Hepatocyte (in vitro differentiated cells): ENCODE measurements at regions not wholly inside any gene's neighbourhood (a gene's known extent, or its start where the extent isn't known, plus 50 kb on each side); places are given as distances from the start of the nearest gene placed in this dataset.

Experiments
- DNase-seq: peaks from one replicate; pipeline ENCODE4 v3.0.0-alpha.2; 2016; ENCODE audit warnings: low spot score
- H2AFZ ChIP-seq: fragments of 200-600 bp; sonication (generic); 2 replicates; pipeline ENCODE4 v1.6.0; 2016; ENCODE audit warnings: antibody characterized with exemption, mild to moderate bottlenecking
- H3K27ac ChIP-seq: fragments of 200-600 bp; sonication (generic); 2 replicates; pipeline ENCODE4 v1.5.1; 2016; ENCODE audit warnings: mild to moderate bottlenecking
- H3K27me3 ChIP-seq: fragments of 200-600 bp; sonication (generic); 2 replicates; pipeline ENCODE4 v1.6.1; 2016
- H3K36me3 ChIP-seq: fragments of 200-600 bp; sonication (generic); replicated peaks from 2 replicates; pipeline ENCODE4 v1.5.1; 2016; ENCODE audit warnings: low read depth; ENCODE audit not compliant: insufficient read depth
- H3K4me1 ChIP-seq: fragments of 200-600 bp; sonication (generic); 2 replicates; pipeline ENCODE4 v1.5.1; 2016; ENCODE audit warnings: mild to moderate bottlenecking, moderate library complexity; ENCODE audit not compliant: insufficient read depth
- H3K4me2 ChIP-seq: fragments of 200-600 bp; sonication (generic); 2 replicates; pipeline ENCODE4 v1.6.0; 2016
- H3K4me3 ChIP-seq: fragments of 200-600 bp; sonication (generic); 2 replicates; pipeline ENCODE4 v1.5.1; 2016; ENCODE audit warnings: mild to moderate bottlenecking
- H3K79me2 ChIP-seq: fragments of 200-600 bp; sonication (generic); 2 replicates; pipeline ENCODE4 v1.6.0; 2017; ENCODE audit warnings: mild to moderate bottlenecking
- H3K9me2 ChIP-seq: fragments of 200-600 bp; sonication (generic); replicated peaks from 2 replicates; pipeline ENCODE4 v1.6.0; 2017; ENCODE audit warnings: mild to moderate bottlenecking; ENCODE audit not compliant: insufficient read depth
- H3K9me3 ChIP-seq: fragments of 200-600 bp; sonication (generic); 2 replicates; pipeline ENCODE4 v1.5.1; 2016; ENCODE audit warnings: low read depth, mild to moderate bottlenecking
- H4K20me1 ChIP-seq: fragments of 200-600 bp; sonication (generic); 2 replicates; pipeline ENCODE4 v1.6.0; 2016; ENCODE audit warnings: mild to moderate bottlenecking; ENCODE audit not compliant: insufficient read depth, poor library complexity, severe bottlenecking
- EZH2 ChIP-seq: fragments of 200-600 bp; sonication (generic); IDR thresholded peaks from 2 replicates; pipeline ENCODE4 v1.6.1; 2016; ENCODE audit warnings: antibody characterized with exemption, mild to moderate bottlenecking, borderline replicate concordance
- EZH2phosphoT487 ChIP-seq: fragments of 200-600 bp; sonication (generic); IDR thresholded peaks from one replicate; pipeline ENCODE4 v1.6.1; 2018; ENCODE audit warnings: antibody characterized with exemption, mild to moderate bottlenecking, low read depth, moderate library complexity; ENCODE audit not compliant: unreplicated experiment, severe bottlenecking
- WGBS: methylation state at CpG from one replicate; pipeline ENCODE4 v1.1.6; 2016; ENCODE audit warnings: low lambda C conversion rate; ENCODE audit errors: missing lambda C conversion rate; 5-methylcytosine and 5-hydroxymethylcytosine counted together
- TF ChIP-seq, protein P1 (sequence below): fragments of 200-600 bp; sonication (generic); IDR thresholded peaks from 2 replicates; pipeline ENCODE4 v1.5.1; 2016; ENCODE audit warnings: antibody characterized with exemption, mild to moderate bottlenecking; ENCODE audit not compliant: poor library complexity

DNA sequence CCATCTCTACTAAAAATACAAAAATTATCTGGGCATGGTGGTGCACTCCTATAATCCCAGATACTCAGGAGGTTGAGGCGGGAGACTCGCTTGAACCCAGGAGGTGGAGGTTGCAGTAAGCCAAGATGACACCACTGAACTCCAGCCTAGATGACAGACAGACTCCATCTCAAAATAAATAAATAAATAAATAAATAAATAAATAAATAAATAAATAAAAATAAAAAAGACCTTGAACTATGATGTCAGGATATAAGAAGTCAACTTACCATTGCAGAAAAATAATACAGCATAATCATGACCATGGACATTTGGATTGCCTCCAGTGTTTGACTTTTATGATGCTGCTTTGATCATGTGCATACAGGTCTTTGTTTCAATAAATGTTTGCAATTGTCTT lies 484.3 kb upstream of the ROBO1 start:
- TF ChIP-seq EZH2: no peak
- TF ChIP-seq, protein P1, sequence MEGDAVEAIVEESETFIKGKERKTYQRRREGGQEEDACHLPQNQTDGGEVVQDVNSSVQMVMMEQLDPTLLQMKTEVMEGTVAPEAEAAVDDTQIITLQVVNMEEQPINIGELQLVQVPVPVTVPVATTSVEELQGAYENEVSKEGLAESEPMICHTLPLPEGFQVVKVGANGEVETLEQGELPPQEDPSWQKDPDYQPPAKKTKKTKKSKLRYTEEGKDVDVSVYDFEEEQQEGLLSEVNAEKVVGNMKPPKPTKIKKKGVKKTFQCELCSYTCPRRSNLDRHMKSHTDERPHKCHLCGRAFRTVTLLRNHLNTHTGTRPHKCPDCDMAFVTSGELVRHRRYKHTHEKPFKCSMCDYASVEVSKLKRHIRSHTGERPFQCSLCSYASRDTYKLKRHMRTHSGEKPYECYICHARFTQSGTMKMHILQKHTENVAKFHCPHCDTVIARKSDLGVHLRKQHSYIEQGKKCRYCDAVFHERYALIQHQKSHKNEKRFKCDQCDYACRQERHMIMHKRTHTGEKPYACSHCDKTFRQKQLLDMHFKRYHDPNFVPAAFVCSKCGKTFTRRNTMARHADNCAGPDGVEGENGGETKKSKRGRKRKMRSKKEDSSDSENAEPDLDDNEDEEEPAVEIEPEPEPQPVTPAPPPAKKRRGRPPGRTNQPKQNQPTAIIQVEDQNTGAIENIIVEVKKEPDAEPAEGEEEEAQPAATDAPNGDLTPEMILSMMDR: no peak
- TF ChIP-seq EZH2phosphoT487: no peak
- Histone ChIP-seq H3K27me3 (no peaks in the 10 kb centered on the region), H3K36me3 (no peaks in the 10 kb centered on the region), H3K9me3 (no peaks in the 10 kb centered on the region), H3K4me3 (no peak overlapping the region), H3K4me2 (no peak overlapping the region), H4K20me1 (no peaks in the 10 kb centered on the region), H3K27ac (no peak overlapping the region), H3K4me1 (no peaks in the 10 kb centered on the region), H3K9me2 (no peaks in the 10 kb centered on the region), H3K79me2 (no peaks in the 10 kb centered on the region), H2AFZ (no peak overlapping the region)
- 98% methylated on average over 2 of the region's 2 CpGs for WGBS
- no peak for DNase-seq

GRCh38 chr3:80247766-80248165 lies 480.0 kb upstream of the ROBO1 start:
- H3K79me2 ChIP-seq: no peaks in the 10 kb centered on the region
- H3K4me2 ChIP-seq: no peak overlapping the region
- no peaks in the 10 kb centered on the region for H3K36me3 ChIP-seq
- no peaks in the 10 kb centered on the region for H4K20me1 ChIP-seq
- H3K27ac ChIP-seq: no peak overlapping the region
- H3K9me2 ChIP-seq: no peaks in the 10 kb centered on the region
- H3K9me3 ChIP-seq: no peaks in the 10 kb centered on the region
- WGBS: 85% methylated on average over 3 of the region's 3 CpGs
- H3K27me3 ChIP-seq: no peaks in the 10 kb centered on the region
- no peak for DNase-seq
- no peak for TF ChIP-seq EZH2phosphoT487
- TF ChIP-seq, protein P1: no peak
- TF ChIP-seq EZH2: no peak
- no peak overlapping the region for H3K4me3 ChIP-seq
- H3K4me1 ChIP-seq: no peaks in the 10 kb centered on the region
- no peak overlapping the region for H2AFZ ChIP-seq

- WGBS: 52% methylated on average over 6 of the region's 6 CpGs
These were observed 476.6 kb upstream of the ROBO1 start for GRCh38 chr3:80244390-80244789.

More at GRCh38 chr3:80244390-80244789, 476.6 kb upstream of the ROBO1 start:
- H3K36me3 ChIP-seq: no peaks in the 10 kb centered on the region
- no peak for DNase-seq
- H4K20me1 ChIP-seq: no peaks in the 10 kb centered on the region
- no peaks in the 10 kb centered on the region for H3K4me1 ChIP-seq
- H3K9me2 ChIP-seq: no peaks in the 10 kb centered on the region
- no peaks in the 10 kb centered on the region for H3K9me3 ChIP-seq
- H3K4me3 ChIP-seq: no peak overlapping the region
- H3K4me2 ChIP-seq: no peak overlapping the region
- TF ChIP-seq, protein P1: no peak
- no peak for TF ChIP-seq EZH2
- TF ChIP-seq EZH2phosphoT487: no peak
- no peaks in the 10 kb centered on the region for H3K27me3 ChIP-seq
- H3K27ac ChIP-seq: no peak overlapping the region
- H2AFZ ChIP-seq: no peak overlapping the region
- no peaks in the 10 kb centered on the region for H3K79me2 ChIP-seq
